Prostate gland (tissue), 2 donors: ENCODE measurements at regions not wholly inside any gene's neighbourhood (a gene's known extent, or its start where the extent isn't known, plus 50 kb on each side); places are given as distances from the start of the nearest gene placed in this dataset.

Experiments
- CTCF ChIP-seq, 4 experiments: fragments of 200-600 bp in 2 of 4; fragments of 450-650 bp in 2 of 4; sonication (generic) in 2 of 4; IDR thresholded peaks; 1 replicate in 3 of 4; 2 replicates in 1 of 4; pipeline ENCODE4 v1.5.1; 2016 to 2019; ENCODE audit warnings: antibody characterized with exemption in 4 of 4, mild to moderate bottlenecking in 2 of 4, moderate library complexity in 2 of 4
- POLR2A ChIP-seq: fragments of 450-650 bp; IDR thresholded peaks from one replicate; pipeline ENCODE4 v1.6.1; 2016; ENCODE audit warnings: antibody characterized with exemption, mild to moderate bottlenecking
- POLR2AphosphoS5 ChIP-seq: sonication (generic); formaldehyde crosslinking; IDR thresholded peaks from one replicate; pipeline ENCODE4 v1.6.1; 2017; ENCODE audit warnings: antibody characterized with exemption

GRCh38 chr4:29636961-29637360 lies 1083.2 kb upstream of the PCDH7 start:
- TF ChIP-seq CTCF (IDR thresholded peaks at IDR 0.05) (no peak), POLR2AphosphoS5 (no peak), POLR2A (no peak)
